PC-9 (cell line): ENCODE measurements at regions not wholly inside any gene's neighbourhood (a gene's known extent, or its start where the extent isn't known, plus 50 kb on each side); places are given as distances from the start of the nearest gene placed in this dataset.

ENCODE experiments used
- BruUV-seq: library from RNA; stranded (reverse); fragments of 400-500 nt; replicated peaks from 2 replicates; lab custom pipeline; 2021; lab: Mats Ljungman, UMichigan
- CTCF ChIA-PET: fragments of 300-600 bp; sonication (Branson Sonifier 250); formaldehyde crosslinking; loops from one replicate; lab custom pipeline; 2022; ENCODE audit warnings: antibody characterized with exemption; lab: Charles Lee
- POLR2A ChIA-PET: fragments of 300-600 bp; sonication (Branson Sonifier 250); formaldehyde crosslinking; loops from one replicate; lab custom pipeline; 2022; ENCODE audit warnings: antibody characterized with exemption; ENCODE audit not compliant: unreplicated experiment; lab: Charles Lee
- DNase-seq, 2 experiments: peaks; one replicate each; pipeline versions ENCODE4 v3.0.0 to v3.0.0-alpha.2; 2015 to 2022; ENCODE audit warnings: mixed read lengths in 1 of 2
- H2AFZ ChIP-seq: fragments of 200-600 bp; sonication (generic); 2 replicates; pipeline ENCODE4 v1.8.1; 2017; ENCODE audit warnings: antibody characterized with exemption
- H3F3A ChIP-seq: fragments of 200-600 bp; sonication (generic); 2 replicates; pipeline ENCODE4 v1.8.1; 2017; ENCODE audit warnings: antibody characterized with exemption, mild to moderate bottlenecking, low read depth; ENCODE audit not compliant: insufficient read depth
- H3K27ac ChIP-seq: fragments of 200-600 bp; sonication (generic); 2 replicates; pipeline ENCODE4 v1.6.1; 2016; ENCODE audit warnings: mixed run types
- H3K27me3 ChIP-seq: fragments of 200-600 bp; sonication (generic); 2 replicates; pipeline ENCODE4 v1.6.1; 2016; ENCODE audit warnings: low read depth, mixed run types; ENCODE audit not compliant: insufficient read depth
- H3K36me3 ChIP-seq: fragments of 200-600 bp; sonication (generic); 2 replicates; pipeline ENCODE4 v1.6.1; 2016; ENCODE audit warnings: low read depth, mixed run types
- H3K4me1 ChIP-seq: fragments of 200-600 bp; sonication (generic); replicated peaks from 2 replicates; pipeline ENCODE4 v1.6.1; 2016; ENCODE audit warnings: mixed run types; ENCODE audit not compliant: insufficient read depth
- H3K4me2 ChIP-seq: fragments of 200-600 bp; sonication (generic); 2 replicates; pipeline ENCODE4 v1.6.1; 2017; ENCODE audit warnings: mixed run types
- H3K4me3 ChIP-seq: fragments of 200-600 bp; sonication (generic); 2 replicates; pipeline ENCODE4 v1.6.1; 2016; ENCODE audit warnings: mixed run types
- H3K79me2 ChIP-seq: fragments of 200-600 bp; sonication (generic); 2 replicates; pipeline ENCODE4 v1.6.1; 2017; ENCODE audit warnings: low read depth, mixed run types
- H3K9me2 ChIP-seq: fragments of 200-600 bp; sonication (generic); 2 replicates; pipeline ENCODE4 v1.8.1; 2017; ENCODE audit warnings: mild to moderate bottlenecking; ENCODE audit not compliant: insufficient read depth
- H3K9me3 ChIP-seq: fragments of 200-600 bp; sonication (generic); 2 replicates; pipeline ENCODE4 v1.8.1; 2016; ENCODE audit warnings: low read depth; ENCODE audit not compliant: insufficient read depth
- H4K20me1 ChIP-seq: fragments of 200-600 bp; sonication (generic); 2 replicates; pipeline ENCODE4 v1.8.1; 2017; ENCODE audit not compliant: insufficient read depth
- CTCF ChIP-seq: fragments of 200-600 bp; sonication (generic); conservative IDR thresholded peaks from 2 replicates; pipeline ENCODE4 v1.6.1; 2017; ENCODE audit warnings: mixed run types, antibody characterized with exemption, mild to moderate bottlenecking, moderate library complexity
- EZH2 ChIP-seq: fragments of 200-600 bp; sonication (generic); IDR thresholded peaks from 2 replicates; pipeline ENCODE4 v1.8.0; 2017; ENCODE audit warnings: antibody characterized with exemption, low read depth
- intact Hi-C: fragments of 100-400 bp; cut with micrococcal nuclease; formaldehyde crosslinking; loops from one replicate; pipeline ENCODE4 v1.10.0; 2022; ENCODE audit not compliant: unreplicated experiment

DNA sequence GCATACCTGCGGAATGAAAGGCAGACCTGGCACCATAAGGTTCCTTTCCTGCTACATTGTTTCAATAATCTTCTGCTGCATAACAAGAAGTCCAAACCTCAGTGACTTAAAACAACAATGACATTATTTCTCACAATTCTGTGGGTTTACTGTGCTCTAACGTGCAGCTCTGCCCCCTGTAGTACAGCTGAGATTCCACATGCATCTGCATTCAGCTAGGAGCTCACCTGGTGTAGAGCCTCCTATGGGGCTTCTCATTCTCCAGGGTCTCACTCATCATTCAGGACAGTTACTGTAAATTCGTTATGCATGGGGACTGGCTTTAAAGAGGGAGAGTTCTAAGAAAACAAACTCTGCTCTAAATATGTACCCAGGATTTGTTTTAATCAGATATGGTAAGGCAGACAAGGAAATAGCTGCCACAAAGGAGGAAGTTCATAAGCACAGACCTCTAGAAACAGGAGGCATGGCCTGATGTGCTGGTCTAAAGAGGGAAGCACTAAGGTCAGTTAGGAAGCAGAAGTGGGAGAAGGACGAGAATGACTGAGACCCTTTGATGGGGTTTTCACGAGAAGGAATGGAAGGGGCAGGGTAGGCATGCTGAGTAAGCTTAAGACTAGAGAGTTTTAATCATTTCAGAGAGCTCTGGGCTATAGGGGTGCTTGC is 347.0 kb downstream of the NEK10 start:
- CTCF ChIA-PET, result no interaction called here
- Histone ChIP-seq H2AFZ (no peak overlapping the region), H3K36me3 (no peaks in the 10 kb centered on the region), H3K9me3 (no peaks in the 10 kb centered on the region), H3K4me2 (no peak overlapping the region), H3K27ac (no peak overlapping the region), H4K20me1 (no peaks in the 10 kb centered on the region), H3K27me3 (no peaks in the 10 kb centered on the region), H3K4me3 (no peak overlapping the region), H3K4me1 (no peaks in the 10 kb centered on the region), H3K79me2 (no peaks in the 10 kb centered on the region), H3K9me2 (no peaks in the 10 kb centered on the region), H3F3A (no peaks in the 10 kb centered on the region)
- TF ChIP-seq CTCF (no peak), EZH2 (no peak)
- POLR2A ChIA-PET, result no interaction called here
- intact Hi-C loops, result no loop called here
- no TSS peak for BruUV-seq
- DNase-seq, result no peak

DNA sequence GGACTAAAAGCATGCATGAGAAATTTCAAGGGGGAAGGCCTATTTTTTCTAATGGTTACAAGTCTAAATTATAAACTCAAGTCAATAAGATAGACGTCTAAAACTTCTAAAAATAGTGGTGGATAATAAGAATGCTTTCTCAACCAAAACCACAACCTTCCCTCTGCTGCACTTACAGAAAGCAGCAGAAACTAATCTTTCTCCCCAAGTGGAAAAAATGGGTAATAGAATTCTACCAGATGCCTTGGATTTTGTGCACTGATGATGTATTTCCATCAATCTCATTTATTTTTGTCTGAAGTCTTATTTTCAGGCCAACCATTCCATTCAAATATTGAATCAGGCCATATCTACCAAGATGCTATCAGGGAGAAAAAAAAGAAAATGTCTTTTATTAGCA is 344.7 kb downstream of the NEK10 start:
- no TSS peak for BruUV-seq
- Histone ChIP-seq H3K27me3 (no peaks in the 10 kb centered on the region), H3K4me3 (no peak overlapping the region), H3K9me2 (no peaks in the 10 kb centered on the region), H3K79me2 (no peaks in the 10 kb centered on the region), H3F3A (no peaks in the 10 kb centered on the region), H3K4me1 (no peaks in the 10 kb centered on the region), H3K9me3 (no peaks in the 10 kb centered on the region), H3K4me2 (no peak overlapping the region), H2AFZ (no peak overlapping the region), H3K36me3 (no peaks in the 10 kb centered on the region), H3K27ac (no peak overlapping the region), H4K20me1 (no peaks in the 10 kb centered on the region)
- intact Hi-C loops, result no loop called here
- CTCF ChIA-PET, result no interaction called here
- DNase-seq, result no peak
- POLR2A ChIA-PET, result no interaction called here
- TF ChIP-seq EZH2, result no peak
- no peak for TF ChIP-seq CTCF

GRCh38 chr3:27025718-27026117 is 343.5 kb downstream of the NEK10 start:
- Histone ChIP-seq H3K27ac (no peak overlapping the region), H3K79me2 (no peaks in the 10 kb centered on the region), H3K4me3 (no peak overlapping the region), H3K4me2 (no peak overlapping the region), H4K20me1 (no peaks in the 10 kb centered on the region), H2AFZ (no peak overlapping the region), H3K36me3 (no peaks in the 10 kb centered on the region), H3F3A (no peaks in the 10 kb centered on the region), H3K9me2 (no peaks in the 10 kb centered on the region), H3K9me3 (no peaks in the 10 kb centered on the region), H3K4me1 (no peaks in the 10 kb centered on the region), H3K27me3 (no peaks in the 10 kb centered on the region)
- no TSS peak for BruUV-seq
- POLR2A ChIA-PET, result no interaction called here
- intact Hi-C loops, result no loop called here
- CTCF ChIA-PET, result no interaction called here
- DNase-seq, result no peak
- TF ChIP-seq CTCF (no peak), EZH2 (no peak)
